GM12874 (cell line): ENCODE measurements at regions not wholly inside any gene's neighbourhood (a gene's known extent, or its start where the extent isn't known, plus 50 kb on each side); places are given as distances from the start of the nearest gene placed in this dataset.

Experiments used
- TF ChIP-seq, protein P1 (sequence below): IDR thresholded peaks from 2 replicates; pipeline ENCODE4 v1.5.1; 2011; ENCODE audit warnings: low read depth, mild to moderate bottlenecking, control low read depth, low read length, moderate library complexity; ENCODE audit not compliant: insufficient read depth

DNA sequence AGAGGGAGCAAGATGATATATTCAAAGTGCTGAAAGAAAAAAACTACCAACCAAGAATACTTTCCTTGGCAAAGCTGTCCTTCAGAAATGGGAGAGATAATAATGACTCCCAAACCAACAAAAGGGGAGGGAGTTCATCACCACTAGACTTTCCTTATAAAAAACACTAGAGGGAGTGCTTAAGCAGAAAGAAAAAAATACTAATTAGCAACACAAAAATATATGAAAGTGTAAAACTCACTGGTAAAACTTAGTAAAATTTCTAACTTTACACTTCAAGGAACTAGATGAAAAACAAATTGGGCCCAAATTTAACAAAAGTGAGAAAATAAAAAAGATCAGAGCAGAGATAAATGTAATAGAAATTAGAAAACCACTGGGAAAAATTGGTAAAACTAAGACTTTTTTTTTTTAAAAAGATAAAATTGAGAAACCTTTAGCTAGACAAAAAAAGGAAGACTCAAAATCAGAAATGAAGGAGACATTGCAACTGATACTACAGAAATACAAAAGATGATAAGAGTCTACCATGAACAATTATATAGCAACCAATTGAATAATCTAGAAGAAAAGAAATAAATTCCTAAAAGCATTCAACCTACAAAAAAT lies 60.4 kb upstream of the FAR2 start:
- TF ChIP-seq, protein P1, sequence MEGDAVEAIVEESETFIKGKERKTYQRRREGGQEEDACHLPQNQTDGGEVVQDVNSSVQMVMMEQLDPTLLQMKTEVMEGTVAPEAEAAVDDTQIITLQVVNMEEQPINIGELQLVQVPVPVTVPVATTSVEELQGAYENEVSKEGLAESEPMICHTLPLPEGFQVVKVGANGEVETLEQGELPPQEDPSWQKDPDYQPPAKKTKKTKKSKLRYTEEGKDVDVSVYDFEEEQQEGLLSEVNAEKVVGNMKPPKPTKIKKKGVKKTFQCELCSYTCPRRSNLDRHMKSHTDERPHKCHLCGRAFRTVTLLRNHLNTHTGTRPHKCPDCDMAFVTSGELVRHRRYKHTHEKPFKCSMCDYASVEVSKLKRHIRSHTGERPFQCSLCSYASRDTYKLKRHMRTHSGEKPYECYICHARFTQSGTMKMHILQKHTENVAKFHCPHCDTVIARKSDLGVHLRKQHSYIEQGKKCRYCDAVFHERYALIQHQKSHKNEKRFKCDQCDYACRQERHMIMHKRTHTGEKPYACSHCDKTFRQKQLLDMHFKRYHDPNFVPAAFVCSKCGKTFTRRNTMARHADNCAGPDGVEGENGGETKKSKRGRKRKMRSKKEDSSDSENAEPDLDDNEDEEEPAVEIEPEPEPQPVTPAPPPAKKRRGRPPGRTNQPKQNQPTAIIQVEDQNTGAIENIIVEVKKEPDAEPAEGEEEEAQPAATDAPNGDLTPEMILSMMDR, result no peak; the same call in 1 of the 2 replicates
